D721Med (cell line): ENCODE measurements at regions not wholly inside any gene's neighbourhood (a gene's known extent, or its start where the extent isn't known, plus 50 kb on each side); places are given as distances from the start of the nearest gene placed in this dataset.

Experiments used
- DNase-seq: peaks from one replicate; pipeline ENCODE4 v3.0.0; 2011; ENCODE audit warnings: low spot score; ENCODE audit not compliant: insufficient read length
- FAIRE-seq: peaks from 2 replicates; lab custom pipeline; 2011; peaks lifted over from hg19 to GRCh38; lab: Jason Lieb, UNC
- TF ChIP-seq, protein P1 (sequence below): IDR thresholded peaks from 2 replicates; pipeline ENCODE4 v1.5.1; 2012; ENCODE audit warnings: mild to moderate bottlenecking, control low read depth; ENCODE audit not compliant: insufficient read depth; ENCODE audit errors: missing control alignments

DNA sequence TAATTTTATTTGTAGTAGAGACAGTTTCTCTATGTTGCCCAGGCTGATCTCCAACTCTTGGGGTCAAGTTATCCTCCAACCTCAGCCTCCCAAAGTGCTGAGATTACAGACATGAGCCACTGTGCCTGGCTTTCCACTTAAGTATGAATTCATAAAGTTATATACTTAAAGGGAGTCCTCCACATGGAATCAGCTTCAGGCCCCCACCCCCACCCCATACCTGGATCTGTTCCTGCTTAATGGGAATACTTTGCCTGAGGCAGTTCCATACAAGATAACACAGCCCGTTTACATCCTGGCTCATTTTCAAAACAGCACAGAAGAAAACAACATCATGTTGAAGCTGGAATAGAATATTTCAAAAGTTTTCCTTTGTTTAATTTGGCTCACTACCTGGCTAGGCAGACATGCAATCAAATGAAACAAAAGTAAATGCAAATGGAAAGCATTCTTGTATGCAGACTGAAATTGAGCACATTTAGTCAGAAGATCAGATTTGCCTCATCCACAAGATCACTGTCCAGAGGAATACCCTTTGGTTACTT, 82.4 kb downstream of the FAT3 start:
- TF ChIP-seq, protein P1, sequence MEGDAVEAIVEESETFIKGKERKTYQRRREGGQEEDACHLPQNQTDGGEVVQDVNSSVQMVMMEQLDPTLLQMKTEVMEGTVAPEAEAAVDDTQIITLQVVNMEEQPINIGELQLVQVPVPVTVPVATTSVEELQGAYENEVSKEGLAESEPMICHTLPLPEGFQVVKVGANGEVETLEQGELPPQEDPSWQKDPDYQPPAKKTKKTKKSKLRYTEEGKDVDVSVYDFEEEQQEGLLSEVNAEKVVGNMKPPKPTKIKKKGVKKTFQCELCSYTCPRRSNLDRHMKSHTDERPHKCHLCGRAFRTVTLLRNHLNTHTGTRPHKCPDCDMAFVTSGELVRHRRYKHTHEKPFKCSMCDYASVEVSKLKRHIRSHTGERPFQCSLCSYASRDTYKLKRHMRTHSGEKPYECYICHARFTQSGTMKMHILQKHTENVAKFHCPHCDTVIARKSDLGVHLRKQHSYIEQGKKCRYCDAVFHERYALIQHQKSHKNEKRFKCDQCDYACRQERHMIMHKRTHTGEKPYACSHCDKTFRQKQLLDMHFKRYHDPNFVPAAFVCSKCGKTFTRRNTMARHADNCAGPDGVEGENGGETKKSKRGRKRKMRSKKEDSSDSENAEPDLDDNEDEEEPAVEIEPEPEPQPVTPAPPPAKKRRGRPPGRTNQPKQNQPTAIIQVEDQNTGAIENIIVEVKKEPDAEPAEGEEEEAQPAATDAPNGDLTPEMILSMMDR, result no peak
- DNase-seq, result no peak
- no peak for FAIRE-seq

DNA sequence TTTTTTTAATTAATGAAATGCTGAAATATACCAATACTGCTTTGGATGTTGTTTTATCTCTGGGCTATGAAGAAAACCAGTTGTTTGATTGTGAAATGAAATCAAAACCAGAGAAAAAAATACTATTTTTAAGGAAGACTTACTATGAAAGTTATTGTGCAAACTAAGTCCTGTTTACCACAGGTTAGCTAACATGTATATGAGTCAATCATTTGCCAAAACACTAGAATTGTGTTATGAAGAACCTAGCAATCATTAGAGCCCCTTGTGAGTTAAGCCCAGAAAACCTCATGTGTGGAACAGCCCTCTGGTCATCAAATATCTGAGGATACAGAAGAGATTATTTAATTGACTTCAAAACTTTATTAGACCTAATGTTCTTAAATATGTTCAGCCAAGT, 83.7 kb downstream of the FAT3 start:
- FAIRE-seq (no peak), DNase-seq (no peak)
- TF ChIP-seq, protein P1, result no peak

DNA sequence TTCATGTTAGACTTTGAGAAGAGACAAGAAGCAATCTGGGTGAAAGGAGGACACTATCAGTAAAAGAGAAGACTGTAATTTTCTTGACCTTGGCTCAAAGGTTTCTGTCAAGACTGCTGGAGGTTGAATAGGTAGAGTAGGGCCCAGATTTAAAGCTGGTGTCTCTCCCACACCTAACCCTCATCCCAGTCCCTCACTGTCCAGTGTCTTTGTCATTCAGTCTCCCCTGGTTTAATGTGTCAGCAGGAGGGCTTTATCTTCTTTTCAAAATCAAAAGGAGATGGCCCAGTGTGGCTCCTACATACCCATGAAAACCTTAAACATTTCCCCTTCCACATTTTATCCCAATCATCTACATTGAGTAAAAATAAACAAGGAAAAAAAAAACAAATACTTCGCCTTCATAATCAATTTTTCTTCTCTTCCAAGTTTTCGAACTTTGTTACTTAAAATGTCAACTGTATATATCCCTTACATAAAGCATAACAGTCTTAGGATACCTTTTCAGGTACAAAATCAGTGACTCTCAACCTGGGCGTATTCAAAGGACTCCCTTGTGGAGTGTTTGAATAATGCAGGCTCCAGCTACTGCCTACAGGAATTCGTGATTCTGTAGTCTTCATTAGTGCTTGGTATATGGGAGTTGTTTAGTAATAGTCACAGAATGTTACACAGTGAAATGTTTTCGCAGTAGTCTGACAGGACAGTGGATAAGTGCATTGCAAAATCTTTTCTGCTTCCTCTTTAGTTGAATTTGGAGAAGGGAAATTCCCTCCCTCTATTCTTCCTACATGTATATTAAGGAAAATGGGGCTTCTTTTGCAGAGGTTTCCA, 87.2 kb downstream of the FAT3 start:
- FAIRE-seq (no peak), DNase-seq (no peak)
- TF ChIP-seq, protein P1, result no peak

DNA sequence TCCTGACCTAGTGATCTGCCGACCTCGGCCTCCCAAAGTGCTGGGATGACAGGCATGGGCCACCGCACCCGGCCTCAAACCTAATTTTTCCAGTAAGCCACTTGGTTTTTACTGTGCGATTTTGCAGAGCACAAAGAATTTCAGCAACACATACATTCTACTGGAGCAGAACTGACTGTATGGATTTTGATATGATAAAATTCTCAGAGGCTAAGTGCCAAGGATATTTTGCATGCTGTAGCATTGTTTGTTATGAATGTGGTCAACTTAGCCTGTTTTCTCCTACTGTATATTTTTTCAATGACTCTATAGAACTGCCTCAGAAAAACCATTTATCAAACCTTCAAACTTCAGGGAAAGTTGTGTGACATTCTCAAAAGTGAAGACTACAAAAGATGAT, 89.2 kb downstream of the FAT3 start:
- FAIRE-seq, result no peak
- TF ChIP-seq, protein P1, result no peak

DNA sequence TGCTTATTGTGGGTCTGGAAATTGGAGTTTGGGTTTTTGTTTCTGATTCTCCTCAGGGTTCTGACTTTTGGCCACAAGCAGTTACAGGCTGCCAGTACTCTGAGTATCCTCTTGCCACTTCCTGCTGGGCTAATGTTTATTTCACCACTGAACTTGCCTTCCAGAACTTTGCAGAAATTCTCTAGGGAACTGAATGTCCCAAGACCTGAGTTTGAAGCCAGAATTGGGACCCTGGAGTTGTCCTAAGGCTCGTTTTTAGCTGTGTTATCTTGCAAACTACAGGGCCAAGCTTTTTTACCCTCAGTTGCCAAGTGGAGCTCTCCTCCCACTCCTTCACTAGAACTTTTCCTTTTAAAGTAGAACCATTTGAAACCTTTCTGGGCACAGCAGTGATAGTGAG, 89.9 kb downstream of the FAT3 start:
- TF ChIP-seq, protein P1, result no peak
- no peak for DNase-seq
- no peak for FAIRE-seq

More for the DNA sequence above, 89.2 kb downstream of the FAT3 start:
- DNase-seq, result no peak

DNA sequence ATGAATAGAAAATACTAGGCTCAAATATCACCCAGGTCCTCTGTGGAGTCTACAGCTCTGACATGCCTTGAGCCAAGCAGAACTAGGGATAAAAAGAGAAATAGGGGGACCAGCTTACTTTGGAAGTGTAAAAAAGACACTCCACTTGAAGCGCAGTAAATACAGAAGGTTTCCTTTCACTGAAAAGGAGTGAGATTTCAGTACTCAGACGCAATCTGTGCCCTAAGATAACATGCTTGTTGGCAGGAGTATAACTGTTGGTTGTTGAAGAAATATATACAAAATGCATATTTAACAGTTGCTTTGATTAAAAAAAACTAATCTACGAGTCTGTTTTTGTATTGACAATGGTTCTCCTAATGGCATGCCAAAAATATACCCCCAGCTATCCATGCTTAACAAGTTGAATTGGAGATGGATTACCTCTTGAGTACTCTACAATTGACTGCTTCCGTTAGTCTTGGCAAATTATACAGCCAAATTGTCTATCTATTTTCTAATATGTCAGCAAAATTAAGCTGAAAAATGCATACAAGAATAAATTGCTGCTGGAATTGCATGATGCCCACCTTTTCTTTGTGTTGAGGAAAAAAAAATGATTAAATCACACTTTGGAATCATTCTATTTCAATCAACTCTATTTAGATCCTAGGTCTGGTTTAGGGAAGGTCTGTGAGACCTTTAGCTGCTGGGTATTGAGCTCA, 91.6 kb downstream of the FAT3 start:
- FAIRE-seq, result no peak
- no peak for DNase-seq
- TF ChIP-seq, protein P1, result no peak

DNA sequence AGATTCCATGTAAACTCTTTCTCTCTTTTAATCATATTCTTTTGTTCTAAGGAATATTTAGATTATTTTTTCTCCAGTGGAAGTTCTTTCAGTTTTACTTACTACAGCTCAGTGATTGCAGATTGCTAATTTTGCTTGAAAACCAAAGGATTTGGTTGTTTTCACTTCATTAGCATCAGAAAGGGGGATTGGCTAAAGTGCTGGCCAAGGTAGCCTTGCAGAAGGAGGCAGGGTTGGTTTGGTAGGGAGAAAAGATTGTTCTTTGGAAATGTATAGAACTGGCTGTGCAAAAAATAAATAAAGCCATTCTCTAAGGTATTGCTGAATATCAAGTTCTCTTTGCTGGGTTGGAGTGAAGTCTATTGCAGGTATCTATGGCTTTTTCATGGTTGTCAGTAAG, 92.6 kb downstream of the FAT3 start:
- no peak for FAIRE-seq
- TF ChIP-seq, protein P1, result no peak

More for the DNA sequence above, 92.6 kb downstream of the FAT3 start:
- DNase-seq, result no peak
